ENCODE measurements at regions not wholly inside any gene's neighbourhood (a gene's known extent, or its start where the extent isn't known, plus 50 kb on each side); places are given as distances from the start of the nearest gene placed in this dataset.

DNA sequence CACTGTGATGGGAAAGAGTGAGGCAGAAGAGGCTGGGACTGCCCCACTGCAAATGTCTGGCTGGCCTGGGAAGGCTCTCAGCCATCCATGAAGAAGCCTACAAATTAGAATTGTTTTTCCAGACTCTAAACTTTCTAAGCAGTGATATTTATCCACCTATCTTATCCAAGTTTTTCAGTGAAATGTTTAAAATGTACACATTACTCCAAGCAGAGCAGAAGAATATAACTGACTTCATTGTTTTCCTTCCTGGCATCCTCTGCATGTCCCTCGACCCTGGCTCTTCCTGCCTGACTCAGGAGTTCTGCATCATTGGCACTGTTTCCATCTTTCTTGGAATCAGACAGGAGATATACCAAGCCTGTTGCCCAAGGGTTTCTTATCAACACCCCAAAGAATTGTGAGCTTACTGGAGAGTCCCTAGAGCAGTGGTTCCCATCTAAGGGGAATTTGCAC, 401.5 kb upstream of the PROK2 start (continued):
- no peak for TF ChIP-seq RNF2 (IDR thresholded peaks at IDR 0.05; ENCODE audit: borderline replicate concordance, low read depth, low read length, missing control alignments, poor library complexity, severe bottlenecking)
- no peak for TF ChIP-seq SAP30 (IDR thresholded peaks at IDR 0.05; ENCODE audit: insufficient read depth, insufficient replicate concordance, low read length)

Measured in H1 (cell line).